Large intestine (tissue), 3 donors: ENCODE measurements at regions not wholly inside any gene's neighbourhood (a gene's known extent, or its start where the extent isn't known, plus 50 kb on each side); places are given as distances from the start of the nearest gene placed in this dataset.

Source experiments
- DNase-seq, 2 donors: peaks; one replicate each; pipeline versions ENCODE4 v3.0.0 to v3.0.0-alpha.2; 2013
- H3K27ac ChIP-seq: one replicate; pipeline ENCODE4 v1.5.1; 2013; ENCODE audit warnings: low read length
- H3K27me3 ChIP-seq: 2 replicates; pipeline ENCODE4 v1.6.1; 2013; ENCODE audit warnings: low read length; ENCODE audit not compliant: control insufficient read depth, insufficient read depth
- H3K36me3 ChIP-seq: 2 replicates; pipeline ENCODE4 v1.6.1; 2013; ENCODE audit warnings: low read length; ENCODE audit not compliant: control insufficient read depth, insufficient read depth
- H3K4me1 ChIP-seq: one replicate; pipeline ENCODE4 v1.6.1; 2013; ENCODE audit warnings: low read length; ENCODE audit not compliant: control insufficient read depth, insufficient read depth
- H3K4me3 ChIP-seq: one replicate; pipeline ENCODE4 v1.5.1; 2013; ENCODE audit warnings: low read length
- H3K9me3 ChIP-seq: one replicate; pipeline ENCODE4 v1.6.1; 2013; ENCODE audit warnings: mild to moderate bottlenecking, low read depth, low read length, moderate library complexity; ENCODE audit not compliant: control insufficient read depth
- WGBS: methylation state at CpG from one replicate; pipeline ENCODE4 v1.1.5; 2013; ENCODE audit warnings: low lambda C conversion rate; ENCODE audit not compliant: insufficient coverage; 5-methylcytosine and 5-hydroxymethylcytosine counted together

GRCh38 chr3:118180853-118181252 is 853.8 kb downstream of the IGSF11 start:
- Histone ChIP-seq H3K9me3 (peaks cover 3% of the 10 kb centered on the region), H3K4me3 (no peak overlapping the region), H3K36me3 (no peaks in the 10 kb centered on the region), H3K27me3 (no peaks in the 10 kb centered on the region), H3K4me1 (no peaks in the 10 kb centered on the region), H3K27ac (no peak overlapping the region)
- no peak for DNase-seq

GRCh38 chr3:118181274-118181673 is 853.4 kb downstream of the IGSF11 start:
- Histone ChIP-seq H3K27me3 (no peaks in the 10 kb centered on the region), H3K4me1 (no peaks in the 10 kb centered on the region), H3K27ac (no peak overlapping the region), H3K4me3 (no peak overlapping the region), H3K9me3 (peaks cover 3% of the 10 kb centered on the region), H3K36me3 (no peaks in the 10 kb centered on the region)
- no CpG with 5 or more reads among the region's 1 CpG for WGBS
- DNase-seq, result no peak

- WGBS, result 73% methylated on average over 2 of the region's 4 CpGs
- peaks cover 3% of the 10 kb centered on the region for H3K9me3 ChIP-seq
- H3K4me1 ChIP-seq, result no peaks in the 10 kb centered on the region
- H3K27me3 ChIP-seq, result no peaks in the 10 kb centered on the region
- H3K4me3 ChIP-seq, result no peak overlapping the region
- H3K36me3 ChIP-seq, result no peaks in the 10 kb centered on the region
- DNase-seq, result no peak
- H3K27ac ChIP-seq, result no peak overlapping the region
These were observed 848.6 kb downstream of the IGSF11 start for GRCh38 chr3:118186051-118186450.

GRCh38 chr3:118187221-118187620 is 847.4 kb downstream of the IGSF11 start:
- no peak overlapping the region for H3K27ac ChIP-seq
- H3K36me3 ChIP-seq, result no peaks in the 10 kb centered on the region
- no peaks in the 10 kb centered on the region for H3K4me1 ChIP-seq
- no peak overlapping the region for H3K4me3 ChIP-seq
- peaks cover 3% of the 10 kb centered on the region for H3K9me3 ChIP-seq
- DNase-seq, result no peak
- no peaks in the 10 kb centered on the region for H3K27me3 ChIP-seq

GRCh38 chr3:118196183-118196582 is 838.5 kb downstream of the IGSF11 start:
- WGBS, result 75% methylated on average over 1 of the region's 1 CpG
- Histone ChIP-seq H3K4me1 (no peaks in the 10 kb centered on the region), H3K4me3 (no peak overlapping the region), H3K27ac (no peak overlapping the region), H3K9me3 (peaks cover 6% of the 10 kb centered on the region), H3K36me3 (no peaks in the 10 kb centered on the region), H3K27me3 (no peaks in the 10 kb centered on the region)
- no peak for DNase-seq

GRCh38 chr3:118199044-118199443 is 835.6 kb downstream of the IGSF11 start:
- no peaks in the 10 kb centered on the region for H3K36me3 ChIP-seq
- DNase-seq, result no peak
- H3K4me1 ChIP-seq, result no peaks in the 10 kb centered on the region
- no peak overlapping the region for H3K4me3 ChIP-seq
- 71% methylated on average over 1 of the region's 4 CpGs for WGBS
- no peak overlapping the region for H3K27ac ChIP-seq
- H3K9me3 ChIP-seq, result peaks cover 4% of the 10 kb centered on the region
- H3K27me3 ChIP-seq, result no peaks in the 10 kb centered on the region

- Histone ChIP-seq H3K27me3 (no peaks in the 10 kb centered on the region), H3K27ac (no peak overlapping the region), H3K36me3 (no peaks in the 10 kb centered on the region), H3K4me3 (no peak overlapping the region), H3K9me3 (no peaks in the 10 kb centered on the region), H3K4me1 (no peaks in the 10 kb centered on the region)
- 59% methylated on average over 2 of the region's 5 CpGs for WGBS
- no peak for DNase-seq
These were observed 830.5 kb downstream of the IGSF11 start for GRCh38 chr3:118204052-118204656.

- no peak overlapping the region for H3K4me3 ChIP-seq
- no peaks in the 10 kb centered on the region for H3K27me3 ChIP-seq
- WGBS, result 88% methylated on average over 2 of the region's 3 CpGs
- no peak overlapping the region for H3K27ac ChIP-seq
- no peak for DNase-seq
- H3K36me3 ChIP-seq, result no peaks in the 10 kb centered on the region
- no peaks in the 10 kb centered on the region for H3K4me1 ChIP-seq
- H3K9me3 ChIP-seq, result no peaks in the 10 kb centered on the region
These were observed 827.4 kb downstream of the IGSF11 start for GRCh38 chr3:118207271-118207670.

GRCh38 chr3:118208642-118209041 is 826.0 kb downstream of the IGSF11 start:
- H3K9me3 ChIP-seq, result no peaks in the 10 kb centered on the region
- H3K27me3 ChIP-seq, result no peaks in the 10 kb centered on the region
- DNase-seq, result no peak
- no peaks in the 10 kb centered on the region for H3K36me3 ChIP-seq
- no peak overlapping the region for H3K27ac ChIP-seq
- no peaks in the 10 kb centered on the region for H3K4me1 ChIP-seq
- WGBS, result 50% methylated on average over 2 of the region's 2 CpGs
- H3K4me3 ChIP-seq, result no peak overlapping the region

- Histone ChIP-seq H3K9me3 (no peaks in the 10 kb centered on the region), H3K27me3 (no peaks in the 10 kb centered on the region), H3K4me3 (no peak overlapping the region), H3K4me1 (no peaks in the 10 kb centered on the region), H3K36me3 (no peaks in the 10 kb centered on the region), H3K27ac (no peak overlapping the region)
- no peak for DNase-seq
These were observed 820.8 kb downstream of the IGSF11 start for GRCh38 chr3:118213892-118214291.

- Histone ChIP-seq H3K4me3 (no peak overlapping the region), H3K27me3 (no peaks in the 10 kb centered on the region), H3K36me3 (no peaks in the 10 kb centered on the region), H3K9me3 (peaks cover 2% of the 10 kb centered on the region), H3K27ac (no peak overlapping the region), H3K4me1 (no peaks in the 10 kb centered on the region)
- 100% methylated on average over 1 of the region's 3 CpGs for WGBS
- no peak for DNase-seq
These were observed 808.4 kb downstream of the IGSF11 start for GRCh38 chr3:118226206-118226605.
